WTC11 (cell line): ENCODE measurements at regions not wholly inside any gene's neighbourhood (a gene's known extent, or its start where the extent isn't known, plus 50 kb on each side); places are given as distances from the start of the nearest gene placed in this dataset.

Experiments used
- TEAD1 ChIP-seq: sonication (generic); formaldehyde crosslinking; IDR thresholded peaks from 2 replicates; pipeline ENCODE4 v1.8.0; 2022; ENCODE audit warnings: mild to moderate bottlenecking, missing genetic modification reagents
- ZNF263 ChIP-seq: sonication (generic); formaldehyde crosslinking; IDR thresholded peaks from 2 replicates; pipeline ENCODE4 v1.8.1; 2022; ENCODE audit warnings: low read depth, mild to moderate bottlenecking, moderate library complexity, missing genetic modification reagents
- ZNF425 ChIP-seq: fragments of 250-450 bp; sonication (Bioruptor Pico); conservative IDR thresholded peaks from 2 replicates; pipeline ENCODE4 v1.9.0; 2021; ENCODE audit warnings: mild to moderate bottlenecking
- TF ChIP-seq, protein P1 (sequence below): fragments of 200-600 bp; IDR thresholded peaks from 2 replicates; pipeline ENCODE4 v1.8.0; 2022; ENCODE audit warnings: antibody characterized with exemption

- TF ChIP-seq, protein P1, sequence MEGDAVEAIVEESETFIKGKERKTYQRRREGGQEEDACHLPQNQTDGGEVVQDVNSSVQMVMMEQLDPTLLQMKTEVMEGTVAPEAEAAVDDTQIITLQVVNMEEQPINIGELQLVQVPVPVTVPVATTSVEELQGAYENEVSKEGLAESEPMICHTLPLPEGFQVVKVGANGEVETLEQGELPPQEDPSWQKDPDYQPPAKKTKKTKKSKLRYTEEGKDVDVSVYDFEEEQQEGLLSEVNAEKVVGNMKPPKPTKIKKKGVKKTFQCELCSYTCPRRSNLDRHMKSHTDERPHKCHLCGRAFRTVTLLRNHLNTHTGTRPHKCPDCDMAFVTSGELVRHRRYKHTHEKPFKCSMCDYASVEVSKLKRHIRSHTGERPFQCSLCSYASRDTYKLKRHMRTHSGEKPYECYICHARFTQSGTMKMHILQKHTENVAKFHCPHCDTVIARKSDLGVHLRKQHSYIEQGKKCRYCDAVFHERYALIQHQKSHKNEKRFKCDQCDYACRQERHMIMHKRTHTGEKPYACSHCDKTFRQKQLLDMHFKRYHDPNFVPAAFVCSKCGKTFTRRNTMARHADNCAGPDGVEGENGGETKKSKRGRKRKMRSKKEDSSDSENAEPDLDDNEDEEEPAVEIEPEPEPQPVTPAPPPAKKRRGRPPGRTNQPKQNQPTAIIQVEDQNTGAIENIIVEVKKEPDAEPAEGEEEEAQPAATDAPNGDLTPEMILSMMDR, result no peak
- TF ChIP-seq TEAD1 (no peak), ZNF425 (CRISPR knock-in tag) (no peak), ZNF263 (no peak)
Observed at GRCh38 chr22:47352920-47353700, 590.7 kb downstream of the TBC1D22A start.
